Dermis microvascular lymphatic vessel endothelial cell (primary cell): ENCODE measurements at regions not wholly inside any gene's neighbourhood (a gene's known extent, or its start where the extent isn't known, plus 50 kb on each side); places are given as distances from the start of the nearest gene placed in this dataset.

ENCODE experiments used
- DNase-seq, 2 donors: peaks; one replicate each; pipeline versions ENCODE4 v3.0.0 to v3.0.0-alpha.2; 2010; ENCODE audit warnings: low read depth in 2 of 2

GRCh38 chr4:26137288-26137687, 183.5 kb upstream of the RBPJ start:
- DNase-seq = no peak

DNA sequence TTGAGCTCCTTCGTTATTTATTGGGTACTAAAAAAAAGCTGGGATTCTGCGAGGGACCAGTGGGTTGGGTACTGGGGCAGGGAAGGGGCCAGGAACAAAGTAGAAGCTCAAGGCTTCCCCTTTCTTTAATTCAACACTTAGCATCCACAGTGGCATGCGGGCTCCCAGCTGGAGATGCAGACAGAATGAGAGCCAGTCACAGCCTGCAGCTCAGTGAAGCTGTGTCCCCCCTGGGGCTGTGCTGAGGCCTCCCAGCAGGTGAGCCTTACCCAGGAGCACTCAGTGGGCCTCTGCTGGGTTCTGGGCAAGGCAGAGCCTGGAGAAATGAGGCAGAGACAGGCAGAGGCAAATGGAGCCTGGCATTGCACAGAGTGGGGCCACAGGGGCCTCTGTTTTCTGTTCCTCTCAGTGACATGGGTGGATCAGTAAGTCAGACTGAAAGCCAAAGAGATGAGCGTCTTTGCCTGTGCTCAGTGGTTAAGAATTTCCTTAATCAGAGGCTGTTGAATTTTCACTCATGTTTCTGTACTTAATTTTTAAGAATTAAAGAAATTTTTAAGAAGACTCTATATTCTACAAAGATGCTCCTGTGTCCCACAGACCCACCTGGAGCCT, 181.4 kb upstream of the RBPJ start:
- no peak for DNase-seq

DNA sequence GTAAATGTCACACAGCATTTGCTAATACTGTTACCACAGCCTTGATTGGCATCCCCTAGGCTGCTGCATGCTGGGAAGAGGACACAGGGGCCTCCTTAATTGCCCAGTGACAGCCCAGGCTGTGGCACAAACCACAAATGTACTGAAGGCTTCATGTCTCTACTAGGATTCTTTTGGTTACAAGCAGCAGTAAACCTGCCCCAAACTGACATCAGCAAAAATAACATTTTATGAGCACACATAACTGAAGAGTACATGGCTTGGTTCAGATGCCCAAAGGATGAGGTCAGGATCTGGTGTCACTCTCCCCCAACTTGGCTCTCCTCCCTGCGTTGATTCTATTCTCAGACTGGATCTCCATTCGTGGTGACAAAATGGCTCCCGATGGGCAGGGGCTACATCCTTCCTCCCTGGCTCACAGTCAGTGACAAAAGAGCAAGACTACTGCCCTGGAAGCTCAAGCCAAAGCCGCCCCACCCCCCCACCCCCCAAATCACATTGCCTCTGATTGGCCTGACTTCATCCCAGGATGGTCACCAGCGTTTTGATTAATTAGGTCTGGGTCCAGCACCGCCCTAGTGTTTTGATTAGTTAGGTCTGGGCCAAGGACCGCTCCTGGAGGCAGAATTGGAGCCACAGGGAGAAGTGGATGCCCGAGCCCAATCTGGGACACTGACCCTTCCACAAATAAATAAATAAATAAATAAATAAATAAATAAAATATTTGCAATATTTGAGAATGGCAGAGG, 180.5 kb upstream of the RBPJ start:
- DNase-seq = no peak

DNA sequence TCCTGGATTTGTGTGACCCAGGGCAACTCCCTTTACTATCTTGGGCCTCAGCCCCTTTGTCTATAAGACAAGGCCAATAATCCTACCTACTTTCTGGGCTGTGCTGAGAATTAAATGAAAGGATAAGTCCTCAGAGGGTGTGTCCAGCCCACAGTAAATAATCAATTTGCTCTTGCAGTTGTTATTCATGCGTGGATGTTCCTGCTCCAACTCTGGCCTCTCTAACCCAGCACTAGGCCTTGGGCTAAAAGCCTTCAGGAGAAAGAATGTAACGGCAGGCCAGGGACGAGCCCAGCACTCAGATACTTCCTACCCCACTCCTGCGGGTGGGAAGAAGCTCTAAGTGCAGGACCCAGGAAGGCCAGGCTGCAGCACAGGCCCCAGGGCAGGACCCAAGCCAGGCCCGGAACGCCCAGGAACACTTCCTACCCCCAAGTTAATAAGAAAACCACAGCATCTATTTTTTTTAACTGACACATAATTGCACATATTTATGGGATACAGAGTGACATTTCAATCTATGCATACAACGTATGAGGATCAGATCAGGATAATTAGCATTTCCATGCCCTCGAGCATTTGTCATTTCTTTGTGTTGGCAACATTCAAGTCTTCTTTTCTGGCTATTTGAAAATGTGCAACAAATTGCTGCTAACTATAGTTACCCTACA, 179.6 kb upstream of the RBPJ start:
- DNase-seq = no peak

GRCh38 chr4:26141911-26142638, 178.7 kb upstream of the RBPJ start:
- no peak for DNase-seq

- DNase-seq = no peak
Observed at GRCh38 chr4:26144526-26145155, 176.2 kb upstream of the RBPJ start.

GRCh38 chr4:26145212-26145611, 175.6 kb upstream of the RBPJ start:
- DNase-seq = no peak

DNA sequence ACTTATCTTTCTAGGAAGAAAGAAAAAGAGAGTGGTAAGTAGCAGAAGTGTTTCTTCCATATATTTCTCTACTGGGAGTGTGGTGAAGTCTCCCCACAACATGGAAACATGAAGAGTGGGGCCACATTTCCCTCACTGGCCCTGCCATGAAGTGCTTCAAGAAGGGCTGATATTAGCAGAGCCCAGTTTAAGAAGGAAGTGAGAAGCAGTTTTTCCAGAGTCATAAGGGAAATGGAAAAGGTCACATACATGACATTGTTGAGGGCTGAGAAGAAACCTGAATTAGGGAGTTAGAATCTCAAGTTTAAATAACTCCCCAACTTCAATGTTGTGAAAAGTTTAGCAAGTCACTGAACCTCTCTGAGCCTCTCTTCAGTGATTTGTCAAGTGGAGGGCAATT, 171.9 kb upstream of the RBPJ start:
- DNase-seq = no peak

DNA sequence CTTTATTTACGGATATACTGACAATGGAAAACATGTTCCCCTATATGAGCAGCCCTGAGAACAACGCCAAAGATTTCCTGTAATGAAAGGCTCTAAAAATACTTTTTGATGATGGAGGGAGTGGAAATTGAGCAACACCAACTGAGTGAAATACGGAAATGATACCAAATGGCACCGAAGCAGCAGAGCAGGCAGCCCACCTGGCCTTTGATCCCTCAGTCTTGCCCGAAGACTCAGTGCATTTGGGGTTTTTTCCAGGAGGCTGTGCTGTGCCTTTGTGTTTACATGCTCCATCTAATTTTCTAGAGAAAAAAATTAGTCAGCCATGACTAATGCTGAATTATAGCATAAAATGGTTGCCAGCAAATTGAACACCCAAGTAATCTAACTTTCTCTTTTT, 169.9 kb upstream of the RBPJ start:
- no peak for DNase-seq

- no peak for DNase-seq
Observed at GRCh38 chr4:26151615-26152014, 169.2 kb upstream of the RBPJ start.

- DNase-seq = no peak
Observed at GRCh38 chr4:26152056-26152455, 168.8 kb upstream of the RBPJ start.

DNA sequence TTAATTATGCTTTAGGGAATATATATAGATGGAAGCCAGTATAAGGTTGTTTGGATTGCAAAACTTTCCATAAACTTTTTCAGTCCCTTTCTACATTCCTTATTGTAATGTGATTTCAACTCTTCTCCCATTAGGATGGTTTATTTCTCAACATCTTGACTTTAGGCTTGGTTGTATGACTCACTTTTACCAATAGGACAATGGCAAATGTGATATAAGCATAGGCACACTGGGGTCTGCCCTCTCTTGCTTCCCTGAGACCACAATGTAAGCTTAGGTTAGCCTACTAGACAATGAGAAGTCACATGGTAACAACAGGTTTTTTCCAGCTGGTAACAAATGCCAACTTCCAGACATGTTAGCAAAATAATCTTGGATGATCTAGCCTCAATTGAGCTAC, 163.3 kb upstream of the RBPJ start:
- DNase-seq = no peak

DNA sequence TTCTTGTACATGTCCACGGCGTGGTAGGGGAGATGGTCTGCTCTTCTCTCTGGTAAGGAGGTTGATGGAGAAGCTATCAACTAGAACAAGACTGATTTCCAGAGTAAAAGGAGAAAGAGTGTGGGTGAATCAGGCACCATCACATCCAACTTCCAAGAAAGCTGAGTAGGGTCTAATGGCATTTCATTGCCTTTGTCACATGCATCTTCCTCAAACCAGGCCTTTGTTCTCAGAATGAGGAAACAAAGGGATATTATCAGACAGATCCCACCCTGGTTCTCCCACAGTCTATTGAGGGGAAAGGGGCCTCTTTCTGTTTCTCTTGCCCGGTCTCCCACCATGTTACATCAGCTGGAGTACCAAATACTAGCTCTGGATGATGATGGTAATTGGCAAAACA, 160.2 kb upstream of the RBPJ start:
- no peak for DNase-seq

DNA sequence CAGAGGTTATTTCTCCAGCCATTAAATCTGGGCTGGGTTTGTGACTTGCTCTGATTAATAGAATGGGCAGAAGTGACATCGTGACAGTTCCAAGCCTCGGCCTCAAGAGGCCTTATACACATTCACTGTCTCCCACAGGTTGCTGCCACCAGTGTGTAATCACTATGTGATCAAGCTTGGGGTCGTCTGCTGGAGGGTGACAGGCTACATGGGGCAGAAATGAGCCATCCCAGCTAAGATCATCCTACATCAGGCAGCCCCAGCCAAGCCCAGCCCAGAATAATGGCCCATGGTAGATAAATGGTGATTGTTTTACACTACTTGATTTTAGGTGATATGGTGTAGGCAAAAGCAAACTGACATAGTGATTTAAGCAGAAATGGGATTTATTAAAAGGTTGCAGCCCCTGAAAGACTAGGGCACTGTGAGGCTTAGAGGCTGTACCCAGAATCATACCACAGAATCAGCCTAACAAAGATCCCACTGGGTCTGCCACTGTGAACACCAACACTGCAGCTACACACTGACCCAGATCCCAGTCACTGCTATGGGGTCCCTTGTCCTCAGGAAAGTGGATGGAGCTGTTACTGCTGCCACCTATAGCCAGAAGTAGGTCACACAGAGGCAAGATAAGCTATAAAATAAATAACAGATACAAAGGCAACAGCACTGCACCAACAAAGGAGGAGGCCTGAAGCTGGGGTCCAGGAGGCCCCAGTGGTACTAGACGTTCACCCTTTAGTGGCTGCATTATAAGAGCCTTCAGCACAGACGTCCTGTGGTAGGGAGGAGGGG, 159.6 kb upstream of the RBPJ start:
- DNase-seq = peak in 1 of 2 donors; percentile 29

- no peak for DNase-seq
Observed at GRCh38 chr4:26162101-26162500, 158.7 kb upstream of the RBPJ start.

GRCh38 chr4:26163425-26164362, 157.1 kb upstream of the RBPJ start:
- DNase-seq = no peak

GRCh38 chr4:26171501-26171900, 149.3 kb upstream of the RBPJ start:
- no peak for DNase-seq

GRCh38 chr4:26171941-26172340, 148.9 kb upstream of the RBPJ start:
- no peak for DNase-seq

DNA sequence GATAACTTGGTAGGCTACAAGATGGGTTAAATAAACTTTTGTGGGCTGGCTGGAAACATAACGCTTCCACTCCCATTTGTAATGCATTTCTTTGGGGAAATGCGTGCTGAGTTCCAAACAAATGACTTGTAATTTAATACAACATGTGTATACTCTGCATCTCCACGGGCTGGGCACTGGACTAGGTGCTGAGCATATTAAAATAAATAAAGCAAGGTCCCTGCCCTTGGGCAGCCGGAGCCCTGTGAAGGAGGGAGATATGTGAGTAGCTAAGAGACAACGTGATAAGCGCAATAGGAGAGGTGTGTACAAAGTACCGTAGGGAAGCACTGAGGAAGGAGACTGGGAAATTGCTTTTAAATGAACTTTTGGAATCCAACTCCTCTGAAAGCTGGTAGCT, 147.2 kb upstream of the RBPJ start:
- no peak for DNase-seq

- no peak for DNase-seq
Observed at GRCh38 chr4:26174027-26174426, 146.8 kb upstream of the RBPJ start.
